ENCODE measurements at regions not wholly inside any gene's neighbourhood (a gene's known extent, or its start where the extent isn't known, plus 50 kb on each side); places are given as distances from the start of the nearest gene placed in this dataset.

GRCh38 chr14:45998554-45998953 is 653.0 kb downstream of the RPL10L start:
- no peak for TF ChIP-seq CTCF (conservative IDR thresholded peaks at IDR 0.05; ENCODE audit: low read depth, low read length)
- no peak for DNase-seq (ENCODE audit: low read depth)
- no peak overlapping the region for H3K4me3 ChIP-seq (ENCODE audit: low read depth, low read length)

- H3K4me3 ChIP-seq (ENCODE audit: low read depth, low read length): no peak overlapping the region
- peak; percentile 39 for TF ChIP-seq CTCF (conservative IDR thresholded peaks at IDR 0.05; ENCODE audit: low read depth, low read length)
- no peak for DNase-seq (ENCODE audit: low read depth)
Observed at GRCh38 chr14:45990252-45990651, 661.3 kb downstream of the RPL10L start.

GRCh38 chr14:45976001-45976400 is 675.6 kb downstream of the RPL10L start:
- DNase-seq (ENCODE audit: low read depth): no peak
- no peak for TF ChIP-seq CTCF (conservative IDR thresholded peaks at IDR 0.05; ENCODE audit: low read depth, low read length)
- H3K4me3 ChIP-seq (ENCODE audit: low read depth, low read length): no peak overlapping the region

- TF ChIP-seq CTCF (conservative IDR thresholded peaks at IDR 0.05; ENCODE audit: low read depth, low read length): no peak
- DNase-seq (ENCODE audit: low read depth): no peak
- no peak overlapping the region for H3K4me3 ChIP-seq (ENCODE audit: low read depth, low read length)
Observed at GRCh38 chr14:45972416-45972815, 679.2 kb downstream of the RPL10L start.

GRCh38 chr14:45970621-45971020 is 681.0 kb downstream of the RPL10L start:
- no peak for TF ChIP-seq CTCF (conservative IDR thresholded peaks at IDR 0.05; ENCODE audit: low read depth, low read length)
- DNase-seq (ENCODE audit: low read depth): no peak
- no peak overlapping the region for H3K4me3 ChIP-seq (ENCODE audit: low read depth, low read length)

GRCh38 chr14:45968037-45968436 is 683.5 kb downstream of the RPL10L start:
- no peak for DNase-seq (ENCODE audit: low read depth)
- TF ChIP-seq CTCF (conservative IDR thresholded peaks at IDR 0.05; ENCODE audit: low read depth, low read length): no peak
- no peak overlapping the region for H3K4me3 ChIP-seq (ENCODE audit: low read depth, low read length)

GRCh38 chr14:45949479-45949878 is 696.5 kb upstream of the MIS18BP1 start:
- no peak for DNase-seq (ENCODE audit: low read depth)
- no peak overlapping the region for H3K4me3 ChIP-seq (ENCODE audit: low read depth, low read length)
- no peak for TF ChIP-seq CTCF (conservative IDR thresholded peaks at IDR 0.05; ENCODE audit: low read depth, low read length)

Data from epithelial cell of proximal tubule (primary cell).